K562 (cell line): ENCODE measurements at regions not wholly inside any gene's neighbourhood (a gene's known extent, or its start where the extent isn't known, plus 50 kb on each side); places are given as distances from the start of the nearest gene placed in this dataset.

Experiments used
- ATAC-seq: fragments of 200-7000 bp; cut with Tn5 transposase; 3 replicates; pipeline ENCODE4 v1.9.1; 2020; ENCODE audit warnings: moderate library complexity
- BruUV-seq: library from RNA; stranded (reverse); fragments of 400-500 nt; replicated peaks from 2 replicates; lab custom pipeline; 2021; lab: Mats Ljungman, UMichigan
- CTCF ChIA-PET: fragments of 300-600 bp; formaldehyde crosslinking; extraction: SDS; loops from one replicate; lab custom pipeline; 2021; ENCODE audit warnings: low intra/inter-chr PET ratio; lab: Yijun Ruan, JAX
- POLR2A ChIA-PET: fragments of 300-600, 350-650 bp; sonication (Branson Sonifier 250); formaldehyde crosslinking; extraction: SDS; loops from one replicate; lab custom pipeline; 2021; ENCODE audit warnings: antibody characterized with exemption, inconsistent platforms; lab: Yijun Ruan, JAX
- DNase-seq, 4 experiments: peaks; one replicate each; pipeline versions ENCODE4 v3.0.0 to v3.0.0-alpha.2; 2011 to 2018; ENCODE audit warnings: low spot score in 3 of 4, mixed read lengths in 3 of 4; ENCODE audit errors: extremely low read depth in 1 of 4
- FAIRE-seq: peaks from 2 replicates; lab custom pipeline; 2011; peaks lifted over from hg19 to GRCh38; lab: Jason Lieb, UNC
- H2AFZ ChIP-seq: 2 replicates; pipeline ENCODE4 v1.6.0; 2011; ENCODE audit warnings: low read depth, low read length, control low read depth, inconsistent platforms
- H3K27ac ChIP-seq: fragments of 200-600 bp; 3 replicates; pipeline ENCODE4 v1.8.0; 2011; ENCODE audit warnings: low read depth, mild to moderate bottlenecking, control low read depth, inconsistent platforms, low read length, moderate library complexity, mixed read lengths; ENCODE audit errors: extremely low read depth
- H3K27me3 ChIP-seq, 2 experiments: fragments of 300-600 bp in 1 of 2; 2 replicates in 1 of 2; 3 replicates in 1 of 2; pipeline versions ENCODE4 v1.6.0 to v1.8.0; 2011; ENCODE audit warnings: inconsistent platforms in 2 of 2, low read length in 2 of 2, mild to moderate bottlenecking in 1 of 2, mixed read lengths in 1 of 2, moderate library complexity in 1 of 2; ENCODE audit not compliant: control insufficient read depth in 2 of 2, insufficient read depth in 2 of 2
- H3K36me3 ChIP-seq: fragments of 300-600 bp; 3 replicates; pipeline ENCODE4 v1.8.0; 2011; ENCODE audit warnings: mild to moderate bottlenecking, low read length, inconsistent platforms; ENCODE audit not compliant: control insufficient read depth, insufficient read depth
- H3K4me1 ChIP-seq, 2 experiments: fragments of 200-600 bp in 1 of 2; replicated peaks in 1 of 2; 2 replicates in 1 of 2; 3 replicates in 1 of 2; pipeline versions ENCODE4 v1.5.1 to v1.8.0; 2011; ENCODE audit warnings: inconsistent platforms in 2 of 2, low read length in 2 of 2, mild to moderate bottlenecking in 1 of 2, mixed read lengths in 1 of 2, moderate library complexity in 1 of 2; ENCODE audit not compliant: control insufficient read depth in 2 of 2, insufficient read depth in 2 of 2
- H3K4me2 ChIP-seq: 2 replicates; pipeline ENCODE4 v1.6.1; 2011; ENCODE audit warnings: low read length, control low read depth, inconsistent platforms, mixed read lengths; ENCODE audit not compliant: insufficient read depth
- H3K4me3 ChIP-seq: fragments of 200-600 bp; sonication (generic), shearing (Covaris generic); 2 replicates; pipeline ENCODE4 v1.5.1; 2016; ENCODE audit warnings: control low read depth, inconsistent platforms
- H3K79me2 ChIP-seq: fragments of 200-600 bp; 3 replicates; pipeline ENCODE4 v1.8.0; 2011; ENCODE audit warnings: low read length, inconsistent platforms; ENCODE audit not compliant: control insufficient read depth, insufficient read depth
- H3K9ac ChIP-seq, 2 experiments: 2 replicates each; pipeline versions ENCODE4 v1.6.0 to v1.6.1; 2011; ENCODE audit warnings: low read depth in 2 of 2, low read length in 2 of 2, control low read depth in 1 of 2, inconsistent platforms in 1 of 2, mild to moderate bottlenecking in 1 of 2, mixed read lengths in 1 of 2; ENCODE audit not compliant: insufficient read depth in 1 of 2
- H3K9me1 ChIP-seq: one replicate; pipeline ENCODE4 v1.6.0; 2011; ENCODE audit warnings: inconsistent platforms, mild to moderate bottlenecking, low read length, moderate library complexity; ENCODE audit not compliant: control insufficient read depth, insufficient read depth
- H3K9me3 ChIP-seq: replicated peaks from 2 replicates; pipeline ENCODE4 v1.5.1; 2011; ENCODE audit warnings: low read depth, low read length, inconsistent platforms; ENCODE audit not compliant: control insufficient read depth, insufficient read depth
- H4K20me1 ChIP-seq: replicated peaks from 2 replicates; pipeline ENCODE4 v1.6.1; 2011; ENCODE audit warnings: low read length, inconsistent platforms, mixed read lengths; ENCODE audit not compliant: control insufficient read depth, insufficient read depth
- ATF1 ChIP-seq, 2 experiments: fragments of 450-650 bp in 1 of 2; IDR thresholded peaks; 2 replicates each; pipeline ENCODE4 v1.6.1; 2016; ENCODE audit warnings: missing compliant biosample characterization in 1 of 2, missing genetic modification characterization in 1 of 2
- ATF7 ChIP-seq: fragments of 450-650 bp; IDR thresholded peaks from 2 replicates; pipeline ENCODE4 v1.7.1; 2014; ENCODE audit warnings: mild to moderate bottlenecking, moderate library complexity
- BRF1 ChIP-seq: IDR thresholded peaks from 3 replicates; pipeline ENCODE4 v1.6.1; 2011; ENCODE audit warnings: borderline replicate concordance, mild to moderate bottlenecking; ENCODE audit not compliant: insufficient read length; ENCODE audit errors: extremely low read depth
- CBX1 ChIP-seq: sonication (generic); IDR thresholded peaks from 2 replicates; pipeline ENCODE4 v1.6.1; 2016; ENCODE audit warnings: antibody characterized with exemption, low read depth, mild to moderate bottlenecking
- ELF2 ChIP-seq: fragments of 250-450 bp; sonication (Bioruptor Pico); IDR thresholded peaks from 2 replicates; pipeline ENCODE4 v1.5.0; 2021; ENCODE audit warnings: mild to moderate bottlenecking
- GTF2F1 ChIP-seq: IDR thresholded peaks from 2 replicates; pipeline ENCODE4 v1.6.1; 2011; ENCODE audit warnings: low read depth, low read length, improper control_type of control experiment
- JUN ChIP-seq, 2 experiments: sonication (generic) in 1 of 2; formaldehyde crosslinking in 1 of 2; IDR thresholded peaks; 2 replicates each; pipeline versions ENCODE4 v1.6.1 to v1.8.0; 2012 to 2022; ENCODE audit warnings: borderline replicate concordance in 2 of 2, mild to moderate bottlenecking in 2 of 2, improper control_type of control experiment in 1 of 2, low read depth in 1 of 2, low read length in 1 of 2, missing genetic modification reagents in 1 of 2
- JUNB ChIP-seq: fragments of 450-650 bp; formaldehyde crosslinking; conservative IDR thresholded peaks from 2 replicates; pipeline ENCODE4 v1.4.0; 2020; ENCODE audit warnings: mild to moderate bottlenecking
- JUND ChIP-seq, 2 experiments: IDR thresholded peaks; 2 replicates in 1 of 2; 3 replicates in 1 of 2; pipeline ENCODE4 v1.6.1; 2011; ENCODE audit warnings: borderline replicate concordance in 2 of 2, low read depth in 2 of 2, low read length in 2 of 2, improper control_type of control experiment in 1 of 2, missing biosample characterization in 1 of 2, missing genetic modification characterization in 1 of 2, missing genetic modification reagents in 1 of 2
- L3MBTL2 ChIP-seq: fragments of 450-650 bp; IDR thresholded peaks from 2 replicates; pipeline ENCODE4 v1.6.1; 2016; ENCODE audit warnings: mild to moderate bottlenecking, moderate library complexity
- MEF2A ChIP-seq: IDR thresholded peaks from 2 replicates; pipeline ENCODE4 v1.6.1; 2011; ENCODE audit warnings: low read depth, mild to moderate bottlenecking, low read length, moderate library complexity; ENCODE audit not compliant: control insufficient read depth
- PHTF2 ChIP-seq: fragments of 250-450 bp; sonication (Bioruptor Pico); IDR thresholded peaks from 2 replicates; pipeline ENCODE4 v1.5.0; 2021; ENCODE audit warnings: mild to moderate bottlenecking
- SREBF2 ChIP-seq: sonication (generic); formaldehyde crosslinking; IDR thresholded peaks from 2 replicates; pipeline ENCODE4 v1.4.0; 2020; ENCODE audit warnings: mild to moderate bottlenecking, missing genetic modification reagents
- TCF7L2 ChIP-seq: fragments of 150-350 bp; IDR thresholded peaks from 2 replicates; pipeline ENCODE4 v1.6.1; 2016; ENCODE audit warnings: low read depth, mild to moderate bottlenecking, low read length, moderate library complexity
- WGBS: fragments of 100-300 bp; shearing (Covaris generic); methylation state at CpG from one replicate; pipeline ENCODE4 v1.1.6; 2016; ENCODE audit warnings: low coverage, mixed read lengths; ENCODE audit not compliant: insufficient coverage; ENCODE audit errors: missing lambda C conversion rate; 5-methylcytosine and 5-hydroxymethylcytosine counted together
- in situ Hi-C: fragments of 300-500 bp; cut with MboI; formaldehyde crosslinking; loops from 4 replicates; pipeline ENCODE4 v1.15.0; 2018; ENCODE audit warnings: inconsistent platforms, mixed read lengths
- intact Hi-C: fragments of 100-400 bp; cut with micrococcal nuclease; formaldehyde crosslinking; loops from 2 replicates; pipeline ENCODE4 v1.14.2; 2022
- TF ChIP-seq, protein P1 (sequence below): fragments of 250-450 bp; sonication (Bioruptor Pico); IDR thresholded peaks from 2 replicates; pipeline ENCODE4 v1.5.0; 2021
- TF ChIP-seq, protein P2 (sequence below), 2 experiments: fragments of 450-650 bp; conservative IDR thresholded peaks; 2 replicates each; pipeline ENCODE4 v1.6.1; 2017; ENCODE audit warnings: mild to moderate bottlenecking in 2 of 2, moderate library complexity in 2 of 2
- TF ChIP-seq, protein P3 (sequence below), 2 experiments: fragments of 450-650 bp in 1 of 2; sonication (generic) in 1 of 2; formaldehyde crosslinking in 1 of 2; IDR thresholded peaks in 1 of 2; conservative IDR thresholded peaks in 1 of 2; 2 replicates each; pipeline versions ENCODE4 v1.6.1 to v1.8.1; 2016 to 2023; ENCODE audit warnings: mild to moderate bottlenecking in 2 of 2, moderate library complexity in 2 of 2, inconsistent platforms in 1 of 2, missing genetic modification reagents in 1 of 2

DNA sequence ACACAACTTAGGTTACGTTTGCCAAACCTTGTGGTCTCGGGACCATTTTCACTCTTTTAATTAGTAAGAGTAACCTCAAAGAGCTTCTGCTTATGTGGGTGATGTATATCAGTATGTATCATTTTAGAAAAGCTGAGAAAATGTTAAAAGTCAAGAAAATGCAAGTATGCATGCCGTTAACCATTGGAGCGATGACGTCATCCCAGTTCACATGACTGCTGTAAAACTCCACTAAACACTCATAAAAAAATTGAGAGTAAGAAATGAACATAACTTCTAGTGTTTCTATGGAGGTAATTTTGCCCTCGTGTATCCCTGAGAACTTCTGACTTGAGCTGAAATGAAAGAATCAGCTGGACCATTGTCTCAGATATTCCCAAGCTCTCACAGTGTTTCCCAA is 250.0 kb upstream of the CDH4 start:
- in situ Hi-C loops (no loop called here), intact Hi-C loops (no loop called here)
- no peaks in the 10 kb centered on the region for H3K9me3 ChIP-seq
- no peaks in the 10 kb centered on the region for H4K20me1 ChIP-seq
- 0% methylated on average over 6 of the region's 6 CpGs for WGBS
- H3K9ac ChIP-seq: no peak overlapping the region
- ChIA-PET CTCF (no interaction called here), POLR2A (no interaction called here)
- DNase-seq (no peak), FAIRE-seq (no peak), ATAC-seq (no peak)
- TF ChIP-seq ATF1 (CRISPR knock-in tag; IDR thresholded peaks at IDR 0.05) (no peak), ATF1 (tag; IDR thresholded peaks at IDR 0.05) (peak; percentile 47), PHTF2 (no peak), ATF7 (peak; percentile 91), JUN (IDR thresholded peaks at IDR 0.05; ENCODE audit: borderline replicate concordance, low read depth, low read length) (0 out of 2 replicates have a peak, but pooled peaks have one; percentile 52), JUN (CRISPR knock-in tag; IDR thresholded peaks at IDR 0.05; ENCODE audit: borderline replicate concordance) (no peak), MEF2A (no peak), BRF1 (no peak), SREBF2 (CRISPR knock-in tag) (no peak), L3MBTL2 (no peak), JUND (IDR thresholded peaks at IDR 0.05; ENCODE audit: borderline replicate concordance, low read depth, low read length) (peak; percentile 80), JUND (tag; IDR thresholded peaks at IDR 0.05; ENCODE audit: borderline replicate concordance, low read depth, low read length) (peak; percentile 86; the same call in 1 of the 3 replicates), TCF7L2 (no peak), JUNB (CRISPR knock-in tag) (peak; percentile 75), GTF2F1 (no peak), CBX1 (no peak), ELF2 (CRISPR knock-in tag) (no peak)
- TF ChIP-seq, protein P1, sequence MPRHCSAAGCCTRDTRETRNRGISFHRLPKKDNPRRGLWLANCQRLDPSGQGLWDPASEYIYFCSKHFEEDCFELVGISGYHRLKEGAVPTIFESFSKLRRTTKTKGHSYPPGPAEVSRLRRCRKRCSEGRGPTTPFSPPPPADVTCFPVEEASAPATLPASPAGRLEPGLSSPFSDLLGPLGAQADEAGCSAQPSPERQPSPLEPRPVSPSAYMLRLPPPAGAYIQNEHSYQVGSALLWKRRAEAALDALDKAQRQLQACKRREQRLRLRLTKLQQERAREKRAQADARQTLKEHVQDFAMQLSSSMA (CRISPR knock-in tag): no peak
- TF ChIP-seq, protein P2, sequence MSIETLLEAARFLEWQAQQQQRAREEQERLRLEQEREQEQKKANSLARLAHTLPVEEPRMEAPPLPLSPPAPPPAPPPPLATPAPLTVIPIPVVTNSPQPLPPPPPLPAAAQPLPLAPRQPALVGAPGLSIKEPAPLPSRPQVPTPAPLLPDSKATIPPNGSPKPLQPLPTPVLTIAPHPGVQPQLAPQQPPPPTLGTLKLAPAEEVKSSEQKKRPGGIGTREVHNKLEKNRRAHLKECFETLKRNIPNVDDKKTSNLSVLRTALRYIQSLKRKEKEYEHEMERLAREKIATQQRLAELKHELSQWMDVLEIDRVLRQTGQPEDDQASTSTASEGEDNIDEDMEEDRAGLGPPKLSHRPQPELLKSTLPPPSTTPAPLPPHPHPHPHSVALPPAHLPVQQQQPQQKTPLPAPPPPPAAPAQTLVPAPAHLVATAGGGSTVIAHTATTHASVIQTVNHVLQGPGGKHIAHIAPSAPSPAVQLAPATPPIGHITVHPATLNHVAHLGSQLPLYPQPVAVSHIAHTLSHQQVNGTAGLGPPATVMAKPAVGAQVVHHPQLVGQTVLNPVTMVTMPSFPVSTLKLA (conservative IDR thresholded peaks at IDR 0.05): no peak
- TF ChIP-seq, protein P3, sequence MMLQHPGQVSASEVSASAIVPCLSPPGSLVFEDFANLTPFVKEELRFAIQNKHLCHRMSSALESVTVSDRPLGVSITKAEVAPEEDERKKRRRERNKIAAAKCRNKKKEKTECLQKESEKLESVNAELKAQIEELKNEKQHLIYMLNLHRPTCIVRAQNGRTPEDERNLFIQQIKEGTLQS (IDR thresholded peaks at IDR 0.05): peak; percentile 94
- TF ChIP-seq, protein P3 (CRISPR knock-in tag; conservative IDR thresholded peaks at IDR 0.05): no peak
- H3K4me2 ChIP-seq: no peak overlapping the region
- no peak overlapping the region for H2AFZ ChIP-seq
- H3K27ac ChIP-seq: no peak overlapping the region
- no peaks in the 10 kb centered on the region for H3K9me1 ChIP-seq
- H3K4me3 ChIP-seq: no peak overlapping the region
- no TSS peak for BruUV-seq
- H3K36me3 ChIP-seq: no peaks in the 10 kb centered on the region
- no peaks in the 10 kb centered on the region for H3K79me2 ChIP-seq
- no peaks in the 10 kb centered on the region for H3K4me1 ChIP-seq
- H3K27me3 ChIP-seq: no peaks in the 10 kb centered on the region
